HG02970 (cell line): ENCODE measurements at regions not wholly inside any gene's neighbourhood (a gene's known extent, or its start where the extent isn't known, plus 50 kb on each side); places are given as distances from the start of the nearest gene placed in this dataset.

ENCODE experiments used
- ATAC-seq: cut with Tn5 transposase; IDR thresholded peaks from one replicate; pipeline ENCODE4 v1.9.1; 2021; ENCODE audit warnings: mild to moderate bottlenecking, moderate library complexity, moderate number of reproducible peaks; ENCODE audit not compliant: unreplicated experiment, low FRiP score

GRCh38 chr16:17899141-17899540 lies 428.4 kb upstream of the XYLT1 start:
- no peak for ATAC-seq

DNA sequence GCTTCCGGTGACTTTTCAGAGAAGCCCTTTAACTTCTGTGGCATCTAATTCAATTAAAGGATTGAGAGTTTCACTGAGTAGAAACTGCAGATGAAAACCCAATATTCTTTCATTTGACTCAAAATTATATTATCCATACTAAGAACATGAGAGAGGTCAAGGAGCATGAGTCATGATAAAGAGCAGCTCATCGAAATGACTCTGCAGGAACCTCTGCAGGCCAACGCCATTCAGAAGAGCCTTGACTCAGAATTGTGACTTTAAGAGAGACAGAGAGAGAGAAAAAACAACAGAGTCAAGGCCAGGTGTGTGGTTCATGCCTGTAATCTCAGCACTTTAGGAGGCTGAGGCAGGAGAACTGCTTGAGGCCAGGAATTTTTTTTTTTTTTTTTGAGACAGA lies 417.2 kb upstream of the XYLT1 start:
- no peak for ATAC-seq

- no peak for ATAC-seq
These were observed 415.0 kb upstream of the XYLT1 start for GRCh38 chr16:17885659-17886207.

DNA sequence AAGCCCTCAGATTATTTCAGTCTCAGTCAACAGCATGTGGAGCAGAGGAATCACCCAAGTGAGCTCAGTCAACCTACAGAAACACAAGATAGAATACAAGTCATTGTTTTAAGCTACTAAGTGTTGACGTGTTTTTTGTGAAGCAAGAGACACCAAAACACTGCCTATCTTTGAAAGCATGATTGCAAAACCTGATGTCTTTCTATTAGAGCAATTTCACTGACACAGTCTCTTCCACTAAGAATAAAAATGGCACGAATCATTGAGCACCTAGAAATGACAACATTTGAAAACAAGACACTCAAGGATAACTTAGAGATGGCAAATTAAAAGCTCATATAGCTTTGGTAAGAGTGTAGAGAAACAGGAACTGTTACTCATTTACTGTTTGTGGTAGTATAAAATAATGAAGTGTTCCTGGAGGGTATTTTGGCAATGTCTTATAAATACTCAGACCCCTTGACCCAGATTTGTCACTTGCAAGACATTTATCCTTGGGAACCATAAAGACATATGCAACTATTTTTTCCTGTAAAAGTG lies 407.1 kb upstream of the XYLT1 start:
- no peak for ATAC-seq

DNA sequence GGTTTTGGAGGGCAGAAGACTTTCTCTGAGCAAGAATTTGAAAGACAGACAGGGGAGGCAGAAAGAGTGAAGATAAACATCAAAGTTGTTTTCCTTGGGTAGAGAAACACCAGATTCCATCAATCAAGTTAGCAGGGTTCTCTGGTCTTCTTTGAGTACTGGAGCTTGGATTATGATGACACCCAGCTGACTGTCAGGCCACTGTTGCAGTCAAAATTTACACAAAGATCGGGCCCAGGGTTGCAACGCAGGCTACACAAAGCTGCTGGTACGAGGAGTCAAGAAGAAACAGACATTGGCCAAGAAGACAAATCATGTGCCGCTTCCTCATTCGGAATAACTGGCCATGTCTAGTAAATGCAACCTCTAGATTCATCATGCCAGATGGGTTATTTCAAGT lies 396.2 kb upstream of the XYLT1 start:
- no peak for ATAC-seq

DNA sequence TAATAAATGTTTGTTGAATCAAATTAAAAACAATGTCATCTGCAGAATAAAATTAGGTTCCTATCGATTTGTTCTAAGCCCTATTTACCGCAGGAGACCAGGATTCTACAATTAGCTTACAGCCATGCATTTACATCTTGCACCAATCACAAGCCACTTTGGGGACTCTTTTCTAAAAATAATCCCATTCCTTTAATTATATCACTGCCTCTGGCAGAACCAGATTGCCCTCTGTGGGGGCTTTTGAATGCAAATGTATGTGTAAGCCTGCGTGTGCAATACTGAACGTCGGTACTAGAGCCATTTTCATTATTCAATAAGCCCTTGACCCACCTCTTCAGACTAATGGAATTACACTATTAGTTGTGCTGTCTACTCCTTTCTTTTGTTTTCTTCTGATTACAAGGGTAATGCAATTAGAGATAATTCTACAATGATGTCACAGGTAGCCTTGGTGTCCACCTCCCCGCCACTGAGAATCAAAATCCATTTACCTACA lies 391.3 kb upstream of the XYLT1 start:
- no peak for ATAC-seq

- ATAC-seq: no peak
These were observed 387.3 kb upstream of the XYLT1 start for GRCh38 chr16:17858061-17858460.

- ATAC-seq: no peak
These were observed 383.2 kb upstream of the XYLT1 start for GRCh38 chr16:17853958-17854357.

DNA sequence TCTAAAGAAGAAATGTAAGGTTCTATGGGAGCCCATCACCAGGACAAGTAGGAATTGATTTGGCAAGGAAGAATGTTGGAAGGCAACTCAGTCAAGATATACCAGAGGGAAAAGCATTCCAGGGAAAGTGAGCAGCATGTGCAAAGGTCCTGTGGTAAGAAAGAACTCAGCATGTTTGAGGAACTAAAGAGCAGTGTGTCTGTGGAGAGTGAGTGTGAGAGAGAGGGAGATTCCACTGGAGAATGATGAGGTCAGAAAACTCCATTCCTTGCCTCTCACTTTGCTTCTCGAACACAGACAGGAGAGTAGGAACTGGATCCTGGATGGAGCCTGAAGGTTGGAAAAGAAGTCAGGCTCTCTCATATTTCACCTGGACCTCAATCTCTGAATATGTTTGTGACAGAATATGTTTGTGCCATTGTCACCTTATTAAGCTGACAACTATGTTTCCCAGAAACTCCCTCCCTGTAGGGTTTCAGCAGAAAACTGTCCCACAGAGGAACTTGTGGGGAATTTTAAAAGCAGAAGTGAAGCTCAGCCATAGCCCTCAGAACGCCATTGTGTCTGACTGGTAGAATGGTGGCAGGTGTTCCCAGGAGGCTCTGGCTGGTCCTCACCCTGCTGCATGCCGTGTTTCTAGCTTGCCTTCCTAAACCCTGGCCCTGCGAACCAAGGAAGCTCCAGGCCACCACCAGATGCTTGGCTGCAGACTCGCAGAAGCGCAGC lies 382.4 kb upstream of the XYLT1 start:
- ATAC-seq: no peak

GRCh38 chr16:17850581-17851250 lies 380.0 kb upstream of the XYLT1 start:
- ATAC-seq: no peak

DNA sequence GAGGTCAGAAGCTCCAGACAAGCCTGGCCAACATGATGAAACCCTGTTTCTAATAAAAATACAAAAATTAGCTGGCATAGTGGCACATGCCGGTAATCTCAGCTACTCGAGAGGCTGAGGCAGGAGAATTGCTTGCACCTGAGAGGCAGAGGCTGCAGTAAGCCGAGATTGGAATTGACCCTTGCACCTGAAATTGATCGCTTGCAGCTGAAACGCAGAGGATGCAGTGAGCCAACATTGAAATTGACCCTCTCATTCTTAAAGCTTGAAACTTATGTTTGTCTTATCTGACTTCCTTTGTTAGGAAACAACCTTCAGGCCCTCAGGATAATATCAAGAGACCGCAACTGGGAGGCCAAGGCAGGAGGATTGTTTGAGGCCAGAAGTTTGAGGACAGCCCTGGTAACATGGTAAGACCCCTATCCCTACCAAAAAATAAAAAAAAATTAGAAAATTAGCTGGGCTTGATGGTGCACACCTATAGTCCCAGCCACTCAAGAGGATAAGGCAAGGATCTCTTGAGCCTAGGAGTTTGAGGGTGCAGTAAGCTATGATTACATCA lies 376.6 kb upstream of the XYLT1 start:
- ATAC-seq: no peak

DNA sequence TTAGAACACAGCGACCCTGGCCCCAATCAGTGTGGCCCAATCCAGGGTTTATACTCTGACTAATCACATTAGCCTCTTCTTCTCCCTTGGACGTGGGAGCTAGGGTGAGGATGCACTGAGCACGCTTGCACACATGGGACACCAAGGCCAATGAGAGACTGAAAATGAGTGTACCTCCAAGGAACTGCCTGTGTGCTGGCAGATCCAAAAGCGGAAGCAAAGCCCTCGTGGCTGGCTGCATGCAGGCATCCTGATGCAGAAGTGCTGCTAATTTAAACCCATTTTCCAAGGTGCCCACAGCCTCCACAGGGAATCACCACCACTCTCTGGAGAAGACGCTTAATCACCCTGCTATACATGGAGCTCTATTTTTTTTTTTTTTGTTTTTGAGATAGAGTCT lies 375.3 kb upstream of the XYLT1 start:
- ATAC-seq: no peak

- no peak for ATAC-seq
These were observed 374.3 kb upstream of the XYLT1 start for GRCh38 chr16:17845031-17845430.

- no peak for ATAC-seq
These were observed 373.1 kb upstream of the XYLT1 start for GRCh38 chr16:17843905-17844304.

DNA sequence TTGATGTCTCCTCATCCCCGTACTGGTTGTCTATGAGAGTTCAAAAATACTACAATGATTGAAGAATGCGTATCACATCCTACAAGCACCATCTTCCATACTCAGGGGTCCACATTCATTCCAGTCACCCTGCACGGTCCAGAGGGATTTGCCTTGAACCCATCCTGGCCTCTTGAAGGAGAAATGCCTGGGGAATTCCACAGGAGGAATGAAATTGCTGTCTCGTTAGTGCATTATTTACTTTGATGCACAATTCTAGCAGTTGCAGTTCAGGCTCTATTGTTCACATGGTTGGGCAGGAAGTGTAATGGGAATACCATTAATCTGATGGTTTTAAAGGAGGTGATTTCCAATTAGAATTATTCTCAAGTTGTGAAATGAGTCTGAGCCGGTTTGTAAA lies 369.1 kb upstream of the XYLT1 start:
- ATAC-seq: no peak

GRCh38 chr16:17839272-17839671 lies 368.5 kb upstream of the XYLT1 start:
- ATAC-seq: no peak

DNA sequence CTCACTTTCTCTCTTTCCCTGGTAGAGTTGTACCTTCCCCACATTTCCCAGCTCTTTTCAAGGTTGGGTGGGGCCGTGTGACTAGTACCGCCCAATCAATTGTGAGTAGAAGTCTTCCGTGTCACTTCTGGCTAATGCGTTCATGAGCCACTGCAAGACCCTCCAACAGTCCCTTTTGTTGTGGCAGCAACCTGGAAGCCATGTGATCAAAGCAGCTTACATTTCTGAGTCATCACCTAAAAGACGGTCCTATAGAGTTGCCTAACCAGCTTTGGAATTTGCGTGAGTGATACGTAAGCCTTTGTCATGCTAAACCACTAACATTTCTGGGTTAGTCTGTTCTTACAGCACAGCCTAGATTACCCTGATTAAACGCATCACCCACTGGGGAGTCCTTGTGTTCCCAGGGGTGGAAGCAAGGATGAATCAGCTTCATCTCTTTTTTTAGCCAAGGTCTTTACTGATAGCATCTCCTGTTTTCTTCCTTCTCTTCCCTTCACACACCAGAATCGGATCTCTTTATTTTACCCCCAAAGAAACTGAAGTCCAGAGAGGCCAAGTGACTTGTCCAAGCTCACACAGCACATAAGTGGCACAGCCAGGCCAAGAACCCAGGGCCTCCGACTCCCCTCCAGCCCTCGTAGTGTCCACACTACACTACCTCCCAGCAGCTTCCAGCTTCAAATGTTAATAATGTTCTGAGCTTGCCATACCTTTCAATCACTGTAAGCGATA lies 366.3 kb upstream of the XYLT1 start:
- no peak for ATAC-seq

- no peak for ATAC-seq
These were observed 364.5 kb upstream of the XYLT1 start for GRCh38 chr16:17835118-17835876.

DNA sequence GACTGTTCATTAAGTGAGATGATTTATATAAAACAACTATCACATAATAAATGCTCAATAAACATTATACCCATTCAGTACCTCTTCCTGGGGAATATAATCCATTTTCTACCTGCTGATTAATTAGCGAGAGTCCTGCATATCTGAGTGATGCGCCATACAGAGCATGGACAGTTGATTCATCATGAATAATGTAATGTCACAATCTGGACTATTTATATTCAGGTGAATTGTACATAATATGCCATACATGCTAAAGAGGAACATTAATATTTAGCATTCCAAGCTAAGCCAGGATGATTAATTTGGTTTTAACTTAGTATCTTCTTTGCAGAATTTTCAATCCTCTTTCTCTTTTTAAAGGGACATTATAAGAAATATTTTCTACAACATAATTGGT lies 362.0 kb upstream of the XYLT1 start:
- ATAC-seq: no peak

DNA sequence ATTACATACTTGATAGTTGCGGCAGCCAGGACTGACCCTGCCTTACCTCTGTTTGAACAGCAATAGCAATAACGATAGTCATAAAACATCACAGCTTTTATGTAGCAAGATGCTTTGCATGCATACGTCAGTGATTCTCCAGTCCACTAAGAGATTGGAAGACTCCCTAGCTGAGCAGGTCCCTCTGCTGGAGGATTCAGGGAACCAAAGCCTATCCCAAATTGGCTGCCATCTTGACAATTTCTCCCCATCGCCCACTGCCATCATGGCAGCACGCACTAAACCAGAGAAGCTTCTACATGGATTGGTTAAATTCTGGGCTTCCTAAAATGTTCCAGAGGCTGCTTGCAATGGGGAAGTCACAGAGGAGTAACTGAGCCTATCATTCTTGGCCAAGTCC lies 360.6 kb upstream of the XYLT1 start:
- ATAC-seq: no peak
